Neuronal stem cell (in vitro differentiated cells): ENCODE measurements at regions not wholly inside any gene's neighbourhood (a gene's known extent, or its start where the extent isn't known, plus 50 kb on each side); places are given as distances from the start of the nearest gene placed in this dataset.

Source experiments
- DNase-seq: peaks from one replicate; pipeline ENCODE4 v3.0.0-alpha.2; 2013; ENCODE audit warnings: low spot score
- H2AFZ ChIP-seq: one replicate; pipeline ENCODE4 v1.6.1; 2013; ENCODE audit warnings: mild to moderate bottlenecking, low read length, inconsistent platforms
- H2AK5ac ChIP-seq: 2 replicates; pipeline ENCODE4 v1.6.1; 2013; ENCODE audit warnings: low read depth, mild to moderate bottlenecking, inconsistent platforms, low read length, moderate library complexity, mixed read lengths
- H2BK120ac ChIP-seq: 2 replicates; pipeline ENCODE4 v1.6.1; 2013; ENCODE audit warnings: low read depth, mild to moderate bottlenecking, inconsistent platforms, low read length, moderate library complexity, mixed read lengths
- H2BK12ac ChIP-seq: one replicate; pipeline ENCODE4 v1.6.1; 2013; ENCODE audit warnings: low read length, inconsistent platforms
- H2BK15ac ChIP-seq: 2 replicates; pipeline ENCODE4 v1.6.1; 2013; ENCODE audit warnings: mild to moderate bottlenecking, low read length, inconsistent platforms, mixed read lengths
- H2BK5ac ChIP-seq: one replicate; pipeline ENCODE4 v1.6.1; 2013; ENCODE audit warnings: inconsistent platforms, mild to moderate bottlenecking, low read length, moderate library complexity
- H3K14ac ChIP-seq: one replicate; pipeline ENCODE4 v1.6.1; 2013; ENCODE audit warnings: low read length, inconsistent platforms
- H3K18ac ChIP-seq: 2 replicates; pipeline ENCODE4 v1.6.1; 2013; ENCODE audit warnings: low read length, inconsistent platforms
- H3K23ac ChIP-seq: 2 replicates; pipeline ENCODE4 v1.6.1; 2013; ENCODE audit warnings: low read depth, mild to moderate bottlenecking, mixed read lengths, low read length, inconsistent platforms; ENCODE audit not compliant: poor library complexity
- H3K27ac ChIP-seq: replicated peaks from 3 replicates; pipeline ENCODE4 v1.5.1; 2013; ENCODE audit warnings: low read length, inconsistent platforms
- H3K27me3 ChIP-seq, 3 experiments: 2 replicates each; pipeline ENCODE4 v1.6.1; 2013; ENCODE audit warnings: low read length in 3 of 3, mild to moderate bottlenecking in 2 of 3, inconsistent platforms in 1 of 3, low read depth in 1 of 3, mixed read lengths in 1 of 3, moderate library complexity in 1 of 3; ENCODE audit not compliant: control insufficient read depth in 3 of 3, insufficient read depth in 3 of 3
- H3K36me3 ChIP-seq, 2 donors: replicated peaks in 1 of 2; 2 replicates each; pipeline ENCODE4 v1.6.1; 2013; ENCODE audit warnings: low read length in 2 of 2; ENCODE audit not compliant: control insufficient read depth in 2 of 2, insufficient read depth in 2 of 2
- H3K4ac ChIP-seq: 2 replicates; pipeline ENCODE4 v1.6.1; 2013; ENCODE audit warnings: inconsistent platforms, mild to moderate bottlenecking, low read length, moderate library complexity
- H3K4me1 ChIP-seq, 2 donors: 1 replicate in 1 of 2; 2 replicates in 1 of 2; pipeline ENCODE4 v1.6.1; 2013; ENCODE audit warnings: low read length in 2 of 2, low read depth in 1 of 2; ENCODE audit not compliant: control insufficient read depth in 2 of 2, insufficient read depth in 1 of 2
- H3K4me2 ChIP-seq: one replicate; pipeline ENCODE4 v1.6.1; 2013; ENCODE audit warnings: mild to moderate bottlenecking, low read length, inconsistent platforms; ENCODE audit not compliant: insufficient read depth, poor library complexity, severe bottlenecking
- H3K4me3 ChIP-seq, 2 donors: 2 replicates each; pipeline ENCODE4 v1.5.1; 2013; ENCODE audit warnings: low read length in 2 of 2, mild to moderate bottlenecking in 2 of 2, inconsistent platforms in 1 of 2, moderate library complexity in 1 of 2
- H3K79me1 ChIP-seq: one replicate; pipeline ENCODE4 v1.6.1; 2013; ENCODE audit warnings: low read depth, mild to moderate bottlenecking, inconsistent platforms, low read length, moderate library complexity
- H3K9ac ChIP-seq: one replicate; pipeline ENCODE4 v1.6.1; 2013; ENCODE audit warnings: mild to moderate bottlenecking, low read depth, low read length, inconsistent platforms; ENCODE audit not compliant: poor library complexity
- H3K9me3 ChIP-seq, 2 donors: replicated peaks in 1 of 2; 2 replicates each; pipeline versions ENCODE3 to v1.6.1; 2013; ENCODE audit warnings: low read length in 2 of 2, mild to moderate bottlenecking in 2 of 2, inconsistent platforms in 1 of 2, low read depth in 1 of 2, mixed read lengths in 1 of 2, moderate library complexity in 1 of 2; ENCODE audit not compliant: control insufficient read depth in 2 of 2, insufficient read depth in 1 of 2
- H4K8ac ChIP-seq: one replicate; pipeline ENCODE4 v1.6.1; 2013; ENCODE audit warnings: low read depth, mild to moderate bottlenecking, inconsistent platforms, low read length, moderate library complexity
- H4K91ac ChIP-seq: one replicate; pipeline ENCODE4 v1.6.1; 2013; ENCODE audit warnings: low read length, low read depth, mild to moderate bottlenecking, inconsistent platforms; ENCODE audit not compliant: poor library complexity
- WGBS, 2 donors: extraction: QIAGEN DNeasy Blood & Tissue Kit; methylation state at CpG; one replicate each; pipeline ENCODE4 v1.1.7; 2013; ENCODE audit warnings: missing lambda C conversion rate in 2 of 2, mixed read lengths in 1 of 2; ENCODE audit not compliant: insufficient read length in 2 of 2, insufficient replicate concordance in 1 of 2; ENCODE audit errors: extremely low coverage in 2 of 2; 5-methylcytosine and 5-hydroxymethylcytosine counted together

GRCh38 chr10:31619531-31620061 is 300.6 kb downstream of the ZEB1 start:
- Histone ChIP-seq H2AFZ (no peak overlapping the region), H2BK120ac (no peak overlapping the region), H3K14ac (no peak overlapping the region), H4K8ac (no peak overlapping the region), H3K4me3 (no peak overlapping the region), H3K79me1 (no peaks in the 10 kb centered on the region), H3K4me1 (peaks cover 0 to 2% of the 10 kb centered on the region in 2 donors), H2AK5ac (peak overlapping the region; percentile 25), H3K18ac (peak overlapping the region; percentile 62), H4K91ac (no peak overlapping the region), H2BK12ac (no peak overlapping the region), H2BK15ac (peak overlapping the region; percentile 28), H3K4ac (no peak overlapping the region), H3K4me2 (no peak overlapping the region), H3K36me3 (no peaks in the 10 kb centered on the region), H3K9me3 (peaks cover 0 to 4% of the 10 kb centered on the region in 2 donors), H3K23ac (no peak overlapping the region), H3K27me3 (no peaks in the 10 kb centered on the region), H3K27ac (no peak overlapping the region), H3K9ac (no peak overlapping the region), H2BK5ac (no peak overlapping the region)
- WGBS, 2 donors, result no CpG with 5 or more reads among the region's 8 CpGs
- DNase-seq, result no peak

GRCh38 chr10:31618541-31619291 is 299.7 kb downstream of the ZEB1 start:
- Histone ChIP-seq H2BK5ac (peak overlapping the region; percentile 35), H3K9ac (peak overlapping the region; percentile 45), H2BK15ac (peak overlapping the region; percentile 10), H3K4me1 (peaks cover 0 to 2% of the 10 kb centered on the region in 2 donors), H3K18ac (peak overlapping the region; percentile 77), H4K8ac (no peak overlapping the region), H3K9me3 (peaks cover 0 to 4% of the 10 kb centered on the region in 2 donors), H2BK12ac (no peak overlapping the region), H3K79me1 (no peaks in the 10 kb centered on the region), H3K27me3 (no peaks in the 10 kb centered on the region), H3K4ac (no peak overlapping the region), H3K4me2 (no peak overlapping the region), H4K91ac (no peak overlapping the region), H3K4me3 (no peak overlapping the region), H2AFZ (no peak overlapping the region), H2BK120ac (no peak overlapping the region), H2AK5ac (peak overlapping the region; percentile 67), H3K27ac (no peak overlapping the region), H3K36me3 (no peaks in the 10 kb centered on the region), H3K14ac (no peak overlapping the region), H3K23ac (no peak overlapping the region)
- no CpG with 5 or more reads among the region's 17 CpGs for WGBS, 2 donors
- no peak for DNase-seq

- WGBS, 2 donors, result no CpG with 5 or more reads among the region's 2 CpGs
These were observed 298.7 kb downstream of the ZEB1 start for GRCh38 chr10:31617757-31618156.

GRCh38 chr10:31617133-31617532 is 298.1 kb downstream of the ZEB1 start:
- no peak overlapping the region for H3K4ac ChIP-seq
- H2AFZ ChIP-seq, result no peak overlapping the region
- H2BK12ac ChIP-seq, result no peak overlapping the region
- DNase-seq, result no peak
- H2BK120ac ChIP-seq, result no peak overlapping the region
- no peak overlapping the region for H3K27ac ChIP-seq
- no peak overlapping the region for H3K9ac ChIP-seq
- no peak overlapping the region for H2BK5ac ChIP-seq
- H3K4me2 ChIP-seq, result no peak overlapping the region
- no peaks in the 10 kb centered on the region for H3K79me1 ChIP-seq
- no peaks in the 10 kb centered on the region for H3K36me3 ChIP-seq
- H3K4me1 ChIP-seq, result peaks cover 0 to 2% of the 10 kb centered on the region in 2 donors
- peak overlapping the region; percentile 67 for H2AK5ac ChIP-seq
- no peak overlapping the region for H4K8ac ChIP-seq
- no peak overlapping the region for H3K14ac ChIP-seq
- no peak overlapping the region for H3K4me3 ChIP-seq
- H3K9me3 ChIP-seq, result peaks cover 0 to 4% of the 10 kb centered on the region in 2 donors
- WGBS, 2 donors, result no CpG with 5 or more reads among the region's 2 CpGs
- no peaks in the 10 kb centered on the region for H3K27me3 ChIP-seq
- H2BK15ac ChIP-seq, result no peak overlapping the region
- H3K23ac ChIP-seq, result no peak overlapping the region
- H3K18ac ChIP-seq, result no peak overlapping the region
- H4K91ac ChIP-seq, result no peak overlapping the region

More at GRCh38 chr10:31617757-31618156, 298.7 kb downstream of the ZEB1 start:
- no peak overlapping the region for H2BK120ac ChIP-seq
- no peaks in the 10 kb centered on the region for H3K27me3 ChIP-seq
- no peak overlapping the region for H3K4me2 ChIP-seq
- no peak overlapping the region for H4K91ac ChIP-seq
- H3K23ac ChIP-seq, result no peak overlapping the region
- no peak overlapping the region for H3K4ac ChIP-seq
- DNase-seq, result no peak
- H3K14ac ChIP-seq, result no peak overlapping the region
- peaks cover 0 to 2% of the 10 kb centered on the region in 2 donors for H3K4me1 ChIP-seq
- no peak overlapping the region for H3K9ac ChIP-seq
- peak overlapping the region; percentile 6 for H3K18ac ChIP-seq
- no peak overlapping the region for H2BK12ac ChIP-seq
- no peak overlapping the region for H2AFZ ChIP-seq
- H3K79me1 ChIP-seq, result no peaks in the 10 kb centered on the region
- H2AK5ac ChIP-seq, result peak overlapping the region; percentile 67
- H3K36me3 ChIP-seq, result no peaks in the 10 kb centered on the region
- H3K27ac ChIP-seq, result no peak overlapping the region
- H4K8ac ChIP-seq, result no peak overlapping the region
- H3K9me3 ChIP-seq, result peaks cover 0 to 4% of the 10 kb centered on the region in 2 donors
- no peak overlapping the region for H2BK5ac ChIP-seq
- no peak overlapping the region for H3K4me3 ChIP-seq
- peak overlapping the region; percentile 45 for H2BK15ac ChIP-seq
